Medulla oblongata (tissue), 1 donor: ENCODE measurements at regions not wholly inside any gene's neighbourhood (a gene's known extent, or its start where the extent isn't known, plus 50 kb on each side); places are given as distances from the start of the nearest gene placed in this dataset.

Experiments used
- DNase-seq: peaks from one replicate; pipeline ENCODE4 v3.0.0-alpha.2; 2015; ENCODE audit errors: extremely low spot score

GRCh38 chr1:118736322-118736721 is 251.8 kb downstream of the TBX15 start:
- DNase-seq: no peak

GRCh38 chr1:118717893-118718292 is 270.2 kb downstream of the TBX15 start:
- DNase-seq: no peak

GRCh38 chr1:118716775-118717174 is 271.4 kb downstream of the TBX15 start:
- DNase-seq: no peak

GRCh38 chr1:118711356-118711755 is 276.8 kb downstream of the TBX15 start:
- DNase-seq: no peak

GRCh38 chr1:118698911-118699310 is 289.2 kb downstream of the TBX15 start:
- no peak for DNase-seq

GRCh38 chr1:118692143-118692542 is 296.0 kb downstream of the TBX15 start:
- DNase-seq: no peak

GRCh38 chr1:118688891-118689290 is 299.3 kb downstream of the TBX15 start:
- no peak for DNase-seq

GRCh38 chr1:118661769-118662320 is 326.3 kb downstream of the TBX15 start:
- DNase-seq: no peak

DNA sequence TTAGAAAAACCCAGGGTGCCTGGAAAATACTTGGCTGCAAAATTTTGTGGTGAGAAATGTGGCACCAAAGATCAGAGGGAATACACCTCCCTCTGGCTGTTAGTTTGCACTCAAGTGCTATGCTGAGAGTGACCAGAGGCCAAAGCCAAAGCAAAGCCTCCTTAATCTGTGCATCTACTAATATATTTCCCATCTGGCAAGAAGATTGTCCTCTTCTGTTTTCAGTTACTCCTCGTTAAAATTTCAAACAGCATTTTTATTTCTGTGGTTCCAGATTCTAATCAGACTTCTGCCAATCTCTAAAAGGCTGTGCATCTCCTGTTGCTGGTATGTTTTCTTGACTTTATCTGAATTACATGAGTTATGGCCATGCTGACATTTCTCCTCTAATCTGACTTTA is 327.4 kb downstream of the TBX15 start:
- no peak for DNase-seq

- DNase-seq: no peak
These were observed 328.5 kb downstream of the TBX15 start for GRCh38 chr1:118659646-118660045.

- no peak for DNase-seq
These were observed 337.9 kb downstream of the TBX15 start for GRCh38 chr1:118650107-118650807.

DNA sequence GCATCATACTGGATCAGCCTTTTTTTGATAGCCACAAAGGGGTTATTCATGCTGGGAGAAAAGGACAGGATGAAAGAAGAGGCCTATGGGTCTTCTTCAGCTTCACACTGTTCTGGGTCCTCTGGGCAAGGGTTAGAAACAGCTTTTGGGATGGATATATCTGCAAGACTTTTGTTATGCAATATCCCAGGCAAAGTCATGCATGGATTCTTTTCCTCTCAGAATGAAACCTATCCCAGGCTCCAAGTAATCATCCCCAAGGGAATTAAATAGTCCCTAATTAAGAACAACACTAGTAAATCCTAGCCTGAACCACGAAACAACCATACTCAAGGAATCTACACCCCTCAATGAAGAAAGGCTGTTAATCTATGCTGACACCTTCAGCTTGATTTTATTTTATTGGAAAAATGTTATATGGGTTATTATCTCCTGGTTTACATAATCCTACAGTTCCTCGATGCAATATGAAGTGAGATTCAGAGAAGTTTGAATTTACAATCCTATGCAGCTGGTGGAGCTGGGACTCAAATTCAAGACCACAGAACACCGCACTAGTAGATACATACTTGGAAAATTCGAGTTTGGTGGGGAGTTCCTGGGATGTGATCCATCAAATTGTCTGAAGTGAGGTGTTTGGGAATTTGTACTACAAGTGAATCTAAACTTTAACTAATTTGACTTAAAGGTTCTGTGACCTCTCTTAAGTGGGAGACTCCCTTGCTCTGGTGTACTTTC is 338.6 kb downstream of the TBX15 start:
- DNase-seq: no peak

DNA sequence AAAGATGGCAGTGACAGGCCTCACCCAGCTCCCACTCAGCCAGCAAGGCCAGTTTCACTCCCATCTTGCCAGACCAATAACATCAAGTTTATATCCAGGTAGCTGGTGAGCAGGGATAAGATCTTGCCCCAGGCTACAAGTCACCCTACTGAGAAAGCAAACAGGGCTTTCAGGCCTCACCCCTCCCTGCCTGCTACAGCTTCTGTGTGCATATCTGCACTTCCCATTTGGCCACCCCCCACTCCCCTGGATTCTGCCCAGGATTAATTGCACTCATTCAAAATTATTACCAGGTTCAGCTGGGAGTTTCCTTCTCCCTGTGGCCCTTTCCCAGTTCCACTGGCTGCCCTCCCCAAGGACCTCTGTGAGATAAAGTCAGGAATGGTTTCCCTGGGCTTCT is 352.1 kb downstream of the TBX15 start:
- DNase-seq: no peak

GRCh38 chr1:118627435-118627834 is 360.7 kb downstream of the TBX15 start:
- no peak for DNase-seq

DNA sequence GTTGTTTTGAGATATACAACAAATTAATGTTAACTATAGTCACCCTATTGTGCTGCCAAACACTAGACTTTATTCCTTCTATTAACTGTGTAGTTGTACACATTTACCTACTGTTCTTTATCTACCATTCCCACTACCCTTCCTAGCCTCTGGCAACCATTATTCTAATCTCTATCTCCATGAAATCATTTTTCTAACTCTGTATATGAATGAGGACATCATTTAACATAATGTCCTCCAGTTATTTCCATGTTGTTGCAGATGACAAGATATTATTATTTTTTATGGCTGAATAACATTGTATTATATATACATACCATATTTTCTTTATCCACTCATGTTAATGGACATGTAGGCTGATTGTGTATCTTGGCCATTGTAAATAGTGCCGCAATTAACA is 366.3 kb downstream of the TBX15 start:
- no peak for DNase-seq

GRCh38 chr1:118618618-118619340 is 369.4 kb downstream of the TBX15 start:
- no peak for DNase-seq

GRCh38 chr1:118617916-118618315 is 370.2 kb downstream of the TBX15 start:
- no peak for DNase-seq

GRCh38 chr1:118615066-118615465 is 373.1 kb downstream of the TBX15 start:
- DNase-seq: no peak

DNA sequence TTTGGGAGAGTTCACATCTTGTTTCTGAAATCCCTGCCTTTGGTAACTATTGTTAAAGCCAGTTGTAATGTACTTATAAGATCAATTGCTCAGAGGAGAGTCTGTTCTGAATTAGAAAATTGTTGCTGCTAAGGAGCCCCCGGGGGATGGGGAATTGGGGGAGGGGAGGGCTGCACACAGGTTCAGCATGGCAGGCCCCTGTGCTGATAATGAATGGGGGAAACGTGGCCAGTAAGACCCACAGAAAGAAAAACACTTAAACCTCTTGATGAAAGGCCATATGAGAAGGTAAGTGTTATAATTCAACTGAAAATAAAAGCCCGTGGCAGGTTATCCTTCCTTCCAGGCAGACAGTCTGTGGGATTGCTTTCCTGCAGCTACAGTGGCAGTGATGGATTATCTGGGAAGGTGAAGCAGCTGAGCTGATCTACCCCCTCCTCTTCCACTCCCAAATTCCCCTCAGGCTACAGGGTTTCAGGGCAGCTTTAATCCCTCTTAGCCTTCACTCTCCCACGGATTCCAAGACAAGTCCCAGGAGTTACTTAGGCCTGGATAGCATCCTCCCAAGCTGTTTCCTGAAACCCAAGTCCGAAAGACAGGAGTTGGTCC is 398.8 kb downstream of the TBX15 start:
- no peak for DNase-seq

DNA sequence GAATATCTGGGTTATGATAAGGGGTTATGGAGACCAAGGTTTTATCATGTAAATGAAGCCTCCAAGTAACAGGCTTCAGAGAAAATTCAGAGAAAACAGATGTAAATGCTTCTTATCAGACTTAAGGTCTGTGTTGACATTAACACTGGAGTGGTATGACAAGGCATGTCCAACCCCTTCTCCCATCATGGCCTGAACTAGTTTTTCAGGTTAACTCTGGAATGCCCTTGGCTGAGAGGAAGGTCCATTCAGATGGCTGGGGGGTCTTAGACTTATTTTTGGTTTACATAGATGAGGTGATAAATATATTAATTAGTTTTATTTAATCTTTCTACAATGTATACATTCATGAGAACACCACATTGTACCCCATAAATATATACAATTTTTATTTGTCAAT is 399.6 kb downstream of the TBX15 start:
- DNase-seq: no peak

- DNase-seq: no peak
These were observed 393.2 kb upstream of the SPAG17 start for GRCh38 chr1:118578276-118578675.

DNA sequence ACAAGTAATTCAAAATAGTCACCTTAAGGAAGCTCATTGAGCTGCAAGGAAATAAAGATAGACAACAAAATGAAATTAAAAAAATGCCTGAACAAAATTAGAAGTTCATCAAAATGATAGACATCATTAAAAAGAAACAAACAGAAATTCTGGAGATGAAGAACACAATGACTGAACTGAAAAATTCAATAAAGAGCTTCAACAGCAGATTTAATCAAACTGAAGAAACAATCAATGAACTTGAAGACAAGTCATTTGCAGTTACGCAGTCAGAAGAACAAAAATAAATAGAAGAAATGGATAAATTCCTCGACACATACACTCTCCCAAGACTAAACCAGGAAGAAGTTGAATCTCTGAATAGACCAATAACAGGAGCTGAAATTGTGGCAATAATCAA is 390.0 kb upstream of the SPAG17 start:
- DNase-seq: no peak
